CD8-positive, alpha-beta memory T cell (primary cell): ENCODE measurements at regions not wholly inside any gene's neighbourhood (a gene's known extent, or its start where the extent isn't known, plus 50 kb on each side); places are given as distances from the start of the nearest gene placed in this dataset.
"Not testable (repeated sequence)": the region's sequence is repeated elsewhere in the genome, so short reads cannot be mapped to it uniquely, and the experiment has no call there.

Experiments
- CTCF ChIA-PET: fragments of 350-600 bp; sonication (Branson Sonifier 250); formaldehyde crosslinking; loops from one replicate; lab custom pipeline; 2021; ENCODE audit warnings: antibody characterized with exemption; lab: Charles Lee
- POLR2A ChIA-PET: fragments of 350-600 bp; sonication (Branson Sonifier 250); formaldehyde crosslinking; loops from one replicate; lab custom pipeline; 2021; ENCODE audit warnings: antibody characterized with exemption; lab: Charles Lee
- DNase-seq, 5 donors: peaks; one replicate each; pipeline versions ENCODE4 v3.0.0 to v3.0.0-alpha.2; 2020 to 2022; ENCODE audit warnings: mixed read lengths in 1 of 5
- H3K27ac ChIP-seq: one replicate; pipeline ENCODE4 v1.7.0; 2013; ENCODE audit warnings: low read depth, mild to moderate bottlenecking, low read length, moderate library complexity
- H3K27me3 ChIP-seq: 2 replicates; pipeline ENCODE4 v1.7.0; 2013; ENCODE audit warnings: low read length, mild to moderate bottlenecking; ENCODE audit not compliant: insufficient read depth, poor library complexity, severe bottlenecking
- H3K36me3 ChIP-seq: 2 replicates; pipeline ENCODE4 v1.7.0; 2013; ENCODE audit warnings: mild to moderate bottlenecking, low read length, moderate library complexity; ENCODE audit not compliant: insufficient read depth
- H3K4me1 ChIP-seq: 2 replicates; pipeline ENCODE4 v1.7.0; 2013; ENCODE audit warnings: mild to moderate bottlenecking, low read length, moderate library complexity; ENCODE audit not compliant: insufficient read depth
- H3K4me3 ChIP-seq: 2 replicates; pipeline ENCODE4 v1.7.0; 2013; ENCODE audit warnings: mild to moderate bottlenecking, low read length
- H3K9me3 ChIP-seq: 2 replicates; pipeline ENCODE4 v1.7.0; 2013; ENCODE audit warnings: mild to moderate bottlenecking, low read length
- H3K27ac Mint-ChIP-seq, 8 donors: one replicate each; pipeline ENCODE4 v1.8.0; 2020 to 2021; ENCODE audit warnings: mixed read lengths in 8 of 8, mild to moderate bottlenecking in 6 of 8, inconsistent platforms in 3 of 8, moderate library complexity in 3 of 8
- H3K27me3 Mint-ChIP-seq, 2 donors: one replicate each; pipeline ENCODE4 v1.8.0; 2020 to 2021; ENCODE audit warnings: mixed read lengths in 2 of 2, mild to moderate bottlenecking in 1 of 2, moderate library complexity in 1 of 2
- H3K36me3 Mint-ChIP-seq, 3 donors: one replicate each; pipeline ENCODE4 v1.8.0; 2020 to 2021; ENCODE audit warnings: mixed read lengths in 3 of 3, inconsistent platforms in 1 of 3, mild to moderate bottlenecking in 1 of 3
- H3K4me1 Mint-ChIP-seq, 3 donors: one replicate each; pipeline ENCODE4 v1.8.0; 2020 to 2021; ENCODE audit warnings: mixed read lengths in 3 of 3, inconsistent platforms in 1 of 3, mild to moderate bottlenecking in 1 of 3
- H3K4me3 Mint-ChIP-seq, 7 donors: one replicate each; pipeline ENCODE4 v1.8.0; 2020 to 2021; ENCODE audit warnings: mixed read lengths in 7 of 7, mild to moderate bottlenecking in 6 of 7, moderate library complexity in 4 of 7, inconsistent platforms in 2 of 7
- H3K9me3 Mint-ChIP-seq, 5 donors: one replicate each; pipeline ENCODE4 v1.8.0; 2020 to 2022; ENCODE audit warnings: mixed read lengths in 5 of 5, mild to moderate bottlenecking in 3 of 5, moderate library complexity in 2 of 5, inconsistent platforms in 1 of 5

DNA sequence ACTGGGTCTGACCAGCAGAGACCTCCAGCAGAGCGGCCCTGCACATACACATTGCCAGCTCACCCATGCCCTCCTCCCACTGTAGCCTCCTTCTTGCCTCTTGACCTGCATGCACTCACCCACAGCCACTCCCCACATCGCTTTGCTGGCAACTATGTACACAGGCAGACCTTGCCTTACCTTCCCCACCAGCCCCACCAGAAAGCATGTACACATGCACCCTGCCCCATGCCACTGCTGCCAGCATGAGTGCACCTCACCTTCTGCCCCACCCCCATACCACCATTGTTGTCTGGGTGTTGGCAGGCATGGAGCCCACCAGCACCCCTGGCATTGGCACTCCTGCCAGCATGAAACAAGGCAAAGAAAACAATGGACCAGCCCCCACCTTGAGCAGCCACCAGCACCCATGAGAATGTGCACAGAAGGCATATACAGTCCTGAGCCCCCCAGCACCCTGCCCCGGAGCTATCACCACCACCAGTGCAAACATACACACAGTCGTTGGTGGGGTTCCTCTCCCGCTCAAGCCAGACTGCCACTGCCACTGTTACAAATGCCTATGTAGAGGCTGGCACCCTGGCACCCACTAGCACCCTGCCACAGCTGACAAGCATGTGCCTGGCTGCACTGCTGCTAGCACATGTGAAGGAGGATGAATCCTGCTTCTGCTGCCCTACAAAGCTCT is 171.4 kb upstream of the NR4A3 start:
- H3K27me3 Mint-ChIP-seq: peaks cover 4 to 10% of the 10 kb centered on the region in 2 donors
- POLR2A ChIA-PET: no interaction called here

DNA sequence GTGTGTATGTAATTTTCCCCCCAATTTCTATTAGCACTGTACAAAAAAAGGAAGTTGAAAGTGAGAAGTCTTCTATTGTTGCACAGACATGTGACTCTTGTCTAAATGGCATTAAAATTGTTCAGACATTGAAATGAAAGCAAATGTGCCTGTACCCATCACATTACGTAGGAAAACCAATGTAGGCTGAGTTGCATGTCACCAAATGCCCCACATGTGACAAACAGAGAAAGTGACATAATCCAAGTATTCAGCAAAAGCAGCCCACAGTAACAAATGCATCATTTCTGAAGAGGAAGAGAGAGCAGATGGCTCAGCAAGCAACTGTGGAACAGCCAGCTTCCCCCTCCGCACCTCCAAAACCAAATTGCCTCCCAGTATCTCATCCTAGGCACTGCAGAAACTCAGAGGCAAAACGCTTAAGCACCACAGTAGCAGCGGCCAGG is 161.5 kb upstream of the NR4A3 start:
- H3K36me3 ChIP-seq: no peaks in the 10 kb centered on the region
- H3K4me1 ChIP-seq: no peaks in the 10 kb centered on the region
- Mint-ChIP-seq H3K9me3 (no peaks in the 10 kb centered on the region), H3K27ac (no peak overlapping the region), H3K36me3 (no peaks in the 10 kb centered on the region), H3K4me3 (no peak overlapping the region), H3K4me1 (no peaks in the 10 kb centered on the region), H3K27me3 (peaks cover 3 to 19% of the 10 kb centered on the region in 2 donors)
- H3K9me3 ChIP-seq: no peaks in the 10 kb centered on the region
- DNase-seq: no peak
- no peaks in the 10 kb centered on the region for H3K27me3 ChIP-seq
- no peak overlapping the region for H3K27ac ChIP-seq
- ChIA-PET POLR2A (no interaction called here), CTCF (no interaction called here)
- H3K4me3 ChIP-seq: no peak overlapping the region

More for the DNA sequence above, 171.4 kb upstream of the NR4A3 start:
- H3K9me3 ChIP-seq: no peaks in the 10 kb centered on the region
- H3K4me1 ChIP-seq: no peaks in the 10 kb centered on the region
- no peak overlapping the region for H3K27ac ChIP-seq
- no peaks in the 10 kb centered on the region for H3K36me3 Mint-ChIP-seq
- H3K4me3 Mint-ChIP-seq: no peak overlapping the region
- H3K27ac Mint-ChIP-seq: no peak overlapping the region
- H3K27me3 ChIP-seq: no peaks in the 10 kb centered on the region
- no peak for DNase-seq
- peaks cover 6 to 23% (median 13%) of the 10 kb centered on the region in 5 donors for H3K9me3 Mint-ChIP-seq
- H3K4me1 Mint-ChIP-seq: no peaks in the 10 kb centered on the region
- H3K4me3 ChIP-seq: no peak overlapping the region
- H3K36me3 ChIP-seq: no peaks in the 10 kb centered on the region
- CTCF ChIA-PET: no interaction called here

DNA sequence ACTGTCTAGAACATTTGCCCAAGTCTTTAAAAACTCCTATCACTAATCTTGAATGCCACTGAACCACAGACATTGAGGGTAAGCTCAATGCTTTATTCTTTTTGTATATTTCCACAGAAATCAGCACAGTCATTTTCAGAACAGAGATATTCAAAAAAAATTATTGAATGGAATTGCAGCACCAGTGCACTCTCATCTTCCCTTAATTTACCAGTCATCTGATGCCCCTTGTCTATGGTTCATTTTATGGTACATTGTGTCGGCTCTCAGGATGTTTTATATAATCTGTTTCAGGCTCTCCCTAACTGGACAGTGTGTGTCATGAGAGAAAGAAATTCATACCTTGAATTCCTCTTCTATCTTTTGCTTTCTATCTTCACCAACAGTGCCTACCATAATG is 158.4 kb upstream of the NR4A3 start:
- Histone ChIP-seq H3K4me1 (no peaks in the 10 kb centered on the region), H3K4me3 (no peak overlapping the region), H3K27ac (no peak overlapping the region), H3K9me3 (no peaks in the 10 kb centered on the region), H3K36me3 (no peaks in the 10 kb centered on the region), H3K27me3 (no peaks in the 10 kb centered on the region)
- Mint-ChIP-seq H3K36me3 (no peaks in the 10 kb centered on the region), H3K9me3 (no peaks in the 10 kb centered on the region), H3K4me1 (peaks cover 4 to 12% (median 7%) of the 10 kb centered on the region in 3 donors), H3K27me3 (peaks cover 3 to 19% of the 10 kb centered on the region in 2 donors), H3K27ac (no peak overlapping the region), H3K4me3 (no peak overlapping the region)
- no peak for DNase-seq
- ChIA-PET CTCF (no interaction called here), POLR2A (no interaction called here)

DNA sequence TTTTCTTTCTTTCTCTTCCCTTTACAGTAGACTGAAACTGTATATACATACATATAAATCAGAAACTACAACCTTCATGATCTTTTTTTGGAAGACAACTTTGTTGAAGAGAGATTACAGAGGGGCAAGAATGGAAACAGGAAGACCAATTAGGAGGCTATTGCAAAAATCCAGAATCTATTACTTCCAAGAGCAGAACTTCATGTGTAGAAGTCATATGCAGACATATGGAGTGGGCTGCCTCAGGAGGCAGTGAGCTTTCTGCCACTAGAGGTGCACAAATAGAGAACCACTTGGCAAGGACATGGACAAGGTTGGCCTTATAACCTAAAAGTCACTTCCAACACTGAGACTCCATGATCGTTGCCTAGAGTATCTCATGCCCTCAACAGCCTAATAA is 157.8 kb upstream of the NR4A3 start:
- Histone ChIP-seq H3K27me3 (no peaks in the 10 kb centered on the region), H3K4me3 (no peak overlapping the region), H3K9me3 (no peaks in the 10 kb centered on the region), H3K27ac (no peak overlapping the region), H3K4me1 (no peaks in the 10 kb centered on the region), H3K36me3 (no peaks in the 10 kb centered on the region)
- DNase-seq: no peak
- Mint-ChIP-seq H3K4me3 (no peak overlapping the region), H3K27ac (no peak overlapping the region), H3K4me1 (peaks cover 4 to 12% (median 7%) of the 10 kb centered on the region in 3 donors), H3K9me3 (no peaks in the 10 kb centered on the region), H3K27me3 (peaks cover 3 to 19% of the 10 kb centered on the region in 2 donors), H3K36me3 (no peaks in the 10 kb centered on the region)
- POLR2A ChIA-PET: no interaction called here
- CTCF ChIA-PET: no interaction called here

DNA sequence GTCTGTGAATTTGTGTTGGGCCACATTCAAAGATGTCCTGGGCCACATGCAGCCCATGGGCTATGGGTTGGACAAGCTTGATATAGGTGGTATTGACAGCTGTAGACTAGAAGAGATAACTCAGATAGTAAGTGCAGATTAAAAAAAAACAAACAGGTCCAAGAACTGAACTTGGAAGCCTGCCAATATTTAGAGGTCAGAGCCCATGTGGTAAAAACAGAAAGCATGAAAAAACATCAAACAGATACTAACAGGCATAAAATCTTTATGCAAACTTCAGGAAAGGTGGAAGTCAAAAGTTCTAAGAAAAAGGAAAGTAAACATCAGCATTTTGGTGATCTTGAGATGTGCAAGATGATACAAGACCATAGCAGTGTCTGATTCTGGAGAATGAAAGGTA is 155.1 kb upstream of the NR4A3 start:
- Histone ChIP-seq H3K4me3 (no peak overlapping the region), H3K9me3 (no peaks in the 10 kb centered on the region), H3K4me1 (no peaks in the 10 kb centered on the region), H3K36me3 (no peaks in the 10 kb centered on the region), H3K27me3 (no peaks in the 10 kb centered on the region), H3K27ac (no peak overlapping the region)
- Mint-ChIP-seq H3K4me1 (peaks cover 4 to 12% (median 7%) of the 10 kb centered on the region in 3 donors), H3K36me3 (no peaks in the 10 kb centered on the region), H3K27me3 (peaks cover 8 to 14% of the 10 kb centered on the region in 2 donors), H3K9me3 (no peaks in the 10 kb centered on the region), H3K27ac (peak overlapping the region in 2 of 8 donors; percentile 5 to 34), H3K4me3 (peak overlapping the region in 1 of 7 donors; percentile 53)
- CTCF ChIA-PET: no interaction called here
- POLR2A ChIA-PET: no interaction called here
- DNase-seq: peak in 1 of 5 donors; percentile 5

DNA sequence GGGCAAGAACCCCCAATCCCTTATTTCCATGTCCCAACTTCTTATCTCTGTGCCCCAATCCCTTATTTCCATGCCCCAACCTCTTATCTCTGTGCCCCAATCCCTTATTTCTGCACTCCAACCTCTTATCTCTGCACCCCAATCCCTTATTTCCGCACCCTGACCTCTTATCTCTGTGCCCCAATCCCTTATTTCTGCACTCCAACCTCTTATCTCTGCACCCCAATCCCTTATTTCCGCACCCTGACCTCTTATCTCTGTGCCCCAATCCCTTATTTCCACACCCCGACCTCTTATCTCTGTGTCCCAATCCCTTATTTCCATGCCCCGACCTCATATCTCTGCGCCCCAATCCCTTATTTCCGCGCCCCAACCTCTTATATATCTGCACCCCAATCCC is 150.8 kb upstream of the NR4A3 start:
- H3K9me3 ChIP-seq, H3K27me3 ChIP-seq, H3K36me3 ChIP-seq, H3K9me3 Mint-ChIP-seq, H3K36me3 Mint-ChIP-seq, H3K4me1 ChIP-seq, DNase-seq, H3K4me3 ChIP-seq, POLR2A ChIA-PET, H3K27ac Mint-ChIP-seq, CTCF ChIA-PET, H3K27ac ChIP-seq, H3K4me1 Mint-ChIP-seq, H3K4me3 Mint-ChIP-seq: not testable (repeated sequence)
- peaks cover 11 to 12% of the 10 kb centered on the region in 2 donors for H3K27me3 Mint-ChIP-seq

DNA sequence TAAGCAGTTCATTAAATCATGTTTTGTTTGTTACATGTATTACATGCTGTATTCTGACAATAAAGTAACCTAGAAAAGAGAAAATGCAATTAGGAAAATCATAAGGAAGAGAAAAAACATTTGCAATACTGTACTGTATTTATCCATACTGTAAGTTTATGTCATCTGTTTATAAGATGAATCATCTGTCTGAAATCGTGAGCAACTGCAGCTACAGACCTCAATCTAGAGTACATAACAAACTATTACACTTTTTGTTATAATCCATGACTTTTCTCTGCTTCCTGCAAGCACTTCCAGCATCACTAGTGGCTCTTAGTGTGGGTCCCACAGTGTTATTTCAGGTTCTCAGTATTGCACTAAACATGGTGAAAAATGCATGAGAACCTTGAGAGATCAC is 144.4 kb upstream of the NR4A3 start:
- no peak overlapping the region for H3K27ac Mint-ChIP-seq

DNA sequence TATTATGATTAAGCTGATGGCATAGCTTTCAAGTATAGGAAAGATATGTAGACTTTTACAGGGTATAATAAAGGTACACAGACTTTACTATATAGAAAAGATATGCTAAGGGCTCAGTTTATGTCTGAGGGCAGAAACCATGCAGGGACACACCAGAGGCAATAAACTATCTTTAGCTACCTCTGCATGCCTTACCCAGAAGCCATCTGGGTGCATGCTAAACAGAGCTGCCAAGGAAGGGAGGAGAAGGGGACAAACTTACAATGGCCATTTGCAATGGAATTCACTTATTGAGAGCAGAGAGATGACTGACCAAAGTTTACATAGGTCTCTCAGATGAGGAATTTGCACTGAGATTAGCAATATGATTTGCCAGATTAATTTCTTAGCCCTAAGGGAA is 143.1 kb upstream of the NR4A3 start:
- no peak overlapping the region for H3K27ac Mint-ChIP-seq
- no peaks in the 10 kb centered on the region for H3K9me3 ChIP-seq
- H3K9me3 Mint-ChIP-seq: peaks cover 17 to 26% (median 22%) of the 10 kb centered on the region in 5 donors
- DNase-seq: no peak
- H3K4me1 ChIP-seq: no peaks in the 10 kb centered on the region
- H3K4me3 Mint-ChIP-seq: no peak overlapping the region
- CTCF ChIA-PET: no interaction called here
- no peaks in the 10 kb centered on the region for H3K27me3 ChIP-seq
- H3K36me3 Mint-ChIP-seq: peaks cover 0 to 20% (median 0%) of the 10 kb centered on the region in 3 donors
- no peaks in the 10 kb centered on the region for H3K36me3 ChIP-seq
- POLR2A ChIA-PET: no interaction called here
- H3K27ac ChIP-seq: no peak overlapping the region
- H3K4me3 ChIP-seq: no peak overlapping the region
- peaks cover 4 to 16% of the 10 kb centered on the region in 2 donors for H3K27me3 Mint-ChIP-seq
- no peaks in the 10 kb centered on the region for H3K4me1 Mint-ChIP-seq

More for the DNA sequence above, 144.4 kb upstream of the NR4A3 start:
- no peaks in the 10 kb centered on the region for H3K36me3 ChIP-seq
- Mint-ChIP-seq H3K9me3 (peaks cover 13 to 21% (median 18%) of the 10 kb centered on the region in 5 donors), H3K36me3 (peaks cover 0 to 20% (median 0%) of the 10 kb centered on the region in 3 donors), H3K27me3 (peaks cover 5 to 17% of the 10 kb centered on the region in 2 donors), H3K4me1 (no peaks in the 10 kb centered on the region), H3K4me3 (no peak overlapping the region)
- H3K27ac ChIP-seq: no peak overlapping the region
- POLR2A ChIA-PET: no interaction called here
- CTCF ChIA-PET: no interaction called here
- H3K4me3 ChIP-seq: no peak overlapping the region
- H3K9me3 ChIP-seq: no peaks in the 10 kb centered on the region
- no peaks in the 10 kb centered on the region for H3K4me1 ChIP-seq
- H3K27me3 ChIP-seq: no peaks in the 10 kb centered on the region
- DNase-seq: no peak
